ENCODE measurements at regions not wholly inside any gene's neighbourhood (a gene's known extent, or its start where the extent isn't known, plus 50 kb on each side); places are given as distances from the start of the nearest gene placed in this dataset.

DNA sequence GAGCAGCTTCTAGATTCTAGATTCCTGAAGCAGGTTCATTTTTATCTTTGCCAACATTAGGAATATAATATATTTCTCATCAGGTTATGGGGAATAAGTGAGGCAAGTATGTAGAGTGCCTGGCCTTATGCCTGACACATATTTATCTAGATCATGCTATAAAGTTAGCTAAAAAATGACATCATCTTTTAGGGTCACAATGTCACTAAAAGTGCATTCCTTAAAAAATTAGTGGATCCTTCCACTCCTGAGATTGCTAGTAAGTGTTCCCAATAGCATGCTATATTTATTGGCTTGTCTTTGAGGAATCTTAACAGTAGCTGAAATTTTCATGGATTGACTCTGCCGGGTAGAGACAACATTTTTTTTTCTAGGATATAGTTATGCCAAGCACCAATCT, 305.9 kb upstream of the TMCO5A start:
- TF ChIP-seq, protein P1, sequence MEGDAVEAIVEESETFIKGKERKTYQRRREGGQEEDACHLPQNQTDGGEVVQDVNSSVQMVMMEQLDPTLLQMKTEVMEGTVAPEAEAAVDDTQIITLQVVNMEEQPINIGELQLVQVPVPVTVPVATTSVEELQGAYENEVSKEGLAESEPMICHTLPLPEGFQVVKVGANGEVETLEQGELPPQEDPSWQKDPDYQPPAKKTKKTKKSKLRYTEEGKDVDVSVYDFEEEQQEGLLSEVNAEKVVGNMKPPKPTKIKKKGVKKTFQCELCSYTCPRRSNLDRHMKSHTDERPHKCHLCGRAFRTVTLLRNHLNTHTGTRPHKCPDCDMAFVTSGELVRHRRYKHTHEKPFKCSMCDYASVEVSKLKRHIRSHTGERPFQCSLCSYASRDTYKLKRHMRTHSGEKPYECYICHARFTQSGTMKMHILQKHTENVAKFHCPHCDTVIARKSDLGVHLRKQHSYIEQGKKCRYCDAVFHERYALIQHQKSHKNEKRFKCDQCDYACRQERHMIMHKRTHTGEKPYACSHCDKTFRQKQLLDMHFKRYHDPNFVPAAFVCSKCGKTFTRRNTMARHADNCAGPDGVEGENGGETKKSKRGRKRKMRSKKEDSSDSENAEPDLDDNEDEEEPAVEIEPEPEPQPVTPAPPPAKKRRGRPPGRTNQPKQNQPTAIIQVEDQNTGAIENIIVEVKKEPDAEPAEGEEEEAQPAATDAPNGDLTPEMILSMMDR (IDR thresholded peaks at IDR 0.05): no peak
- DNase-seq: no peak
- H3K4me3 ChIP-seq: no peak overlapping the region
- H3K27ac ChIP-seq: no peak overlapping the region
- no peaks in the 10 kb centered on the region for H3K27me3 ChIP-seq
- intact Hi-C loops (cut with DNase I): no loop called here
- no peak overlapping the region for H3K9ac ChIP-seq (ENCODE audit: low read depth in 2 of 2, low read length in 2 of 2)
- no peaks in the 10 kb centered on the region for H3K9me3 ChIP-seq
- H3K4me1 ChIP-seq: no peaks in the 10 kb centered on the region
- no peaks in the 10 kb centered on the region for H3K36me3 ChIP-seq

DNA sequence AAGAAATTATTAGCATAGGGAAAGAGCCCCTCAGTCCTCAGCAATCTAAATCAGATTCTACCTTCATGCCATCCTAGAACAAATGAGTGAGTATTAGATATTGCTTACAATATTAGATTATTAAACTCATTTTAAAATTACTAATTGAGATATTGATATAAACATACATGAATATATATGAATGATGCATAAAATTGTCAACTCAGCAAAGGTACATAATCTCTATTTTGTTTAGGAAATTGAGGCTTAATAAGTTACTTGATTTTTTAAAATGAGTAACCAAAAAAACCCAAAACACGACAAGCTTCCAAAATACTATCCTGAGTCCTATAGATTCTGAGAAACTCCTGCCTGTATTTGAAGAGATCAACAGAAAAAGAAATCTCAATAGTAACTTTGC, 297.7 kb upstream of the TMCO5A start:
- Histone ChIP-seq H3K9me3 (no peaks in the 10 kb centered on the region), H3K9ac (ENCODE audit: low read depth in 2 of 2, low read length in 2 of 2) (no peak overlapping the region), H3K4me1 (no peaks in the 10 kb centered on the region), H3K4me3 (no peak overlapping the region), H3K27me3 (no peaks in the 10 kb centered on the region), H3K36me3 (no peaks in the 10 kb centered on the region), H3K27ac (no peak overlapping the region)
- intact Hi-C loops (cut with DNase I): no loop called here
- TF ChIP-seq, protein P1 (IDR thresholded peaks at IDR 0.05): no peak
- no peak for DNase-seq

DNA sequence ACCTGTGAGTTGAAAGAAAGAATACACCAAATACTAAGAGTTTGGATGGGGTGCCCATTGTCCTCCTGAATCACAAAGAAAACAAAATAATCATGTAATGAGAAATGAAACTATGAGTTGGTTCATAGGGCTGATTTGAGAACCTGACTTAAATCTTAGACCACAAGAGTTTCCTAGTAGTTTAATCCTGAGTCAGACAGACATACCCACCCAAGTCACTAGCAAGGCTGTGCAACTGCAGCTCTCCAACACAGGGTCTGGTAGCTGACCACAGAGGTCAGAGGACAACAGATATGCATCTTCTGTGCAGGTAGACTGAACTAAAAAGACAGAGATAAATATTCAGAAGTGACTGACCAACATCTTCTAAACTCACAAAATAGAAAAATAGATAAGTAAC, 296.3 kb upstream of the TMCO5A start:
- TF ChIP-seq, protein P1 (IDR thresholded peaks at IDR 0.05): no peak
- no peak overlapping the region for H3K4me3 ChIP-seq
- no peaks in the 10 kb centered on the region for H3K9me3 ChIP-seq
- H3K27me3 ChIP-seq: no peaks in the 10 kb centered on the region
- no peak for DNase-seq
- intact Hi-C loops (cut with DNase I): no loop called here
- H3K36me3 ChIP-seq: no peaks in the 10 kb centered on the region
- H3K9ac ChIP-seq (ENCODE audit: low read depth in 2 of 2, low read length in 2 of 2): no peak overlapping the region
- H3K4me1 ChIP-seq: no peaks in the 10 kb centered on the region
- H3K27ac ChIP-seq: no peak overlapping the region

DNA sequence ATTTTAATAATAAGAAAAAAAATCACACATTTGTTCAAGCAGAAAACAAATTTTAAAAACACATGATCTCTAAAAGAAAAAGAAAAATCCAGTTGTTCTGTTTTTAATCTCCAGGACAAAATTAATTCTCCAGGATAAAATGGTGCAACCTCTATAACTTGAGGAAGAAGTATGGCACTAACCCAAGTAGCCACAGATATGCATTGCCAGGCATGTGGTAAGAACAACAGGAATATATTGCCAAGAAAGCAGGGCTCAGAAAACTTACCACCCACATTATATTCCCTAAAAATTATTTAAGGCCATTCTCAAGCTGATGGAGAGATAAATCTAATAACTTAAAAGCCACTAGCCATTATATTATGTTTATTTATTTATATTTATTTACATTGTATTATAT, 295.7 kb upstream of the TMCO5A start:
- H3K27ac ChIP-seq: no peak overlapping the region
- H3K27me3 ChIP-seq: no peaks in the 10 kb centered on the region
- no peak for DNase-seq
- H3K4me1 ChIP-seq: no peaks in the 10 kb centered on the region
- H3K36me3 ChIP-seq: no peaks in the 10 kb centered on the region
- TF ChIP-seq, protein P1 (IDR thresholded peaks at IDR 0.05): no peak
- no peak overlapping the region for H3K9ac ChIP-seq (ENCODE audit: low read depth in 2 of 2, low read length in 2 of 2)
- no peak overlapping the region for H3K4me3 ChIP-seq
- intact Hi-C loops (cut with DNase I): no loop called here
- H3K9me3 ChIP-seq: no peaks in the 10 kb centered on the region

DNA sequence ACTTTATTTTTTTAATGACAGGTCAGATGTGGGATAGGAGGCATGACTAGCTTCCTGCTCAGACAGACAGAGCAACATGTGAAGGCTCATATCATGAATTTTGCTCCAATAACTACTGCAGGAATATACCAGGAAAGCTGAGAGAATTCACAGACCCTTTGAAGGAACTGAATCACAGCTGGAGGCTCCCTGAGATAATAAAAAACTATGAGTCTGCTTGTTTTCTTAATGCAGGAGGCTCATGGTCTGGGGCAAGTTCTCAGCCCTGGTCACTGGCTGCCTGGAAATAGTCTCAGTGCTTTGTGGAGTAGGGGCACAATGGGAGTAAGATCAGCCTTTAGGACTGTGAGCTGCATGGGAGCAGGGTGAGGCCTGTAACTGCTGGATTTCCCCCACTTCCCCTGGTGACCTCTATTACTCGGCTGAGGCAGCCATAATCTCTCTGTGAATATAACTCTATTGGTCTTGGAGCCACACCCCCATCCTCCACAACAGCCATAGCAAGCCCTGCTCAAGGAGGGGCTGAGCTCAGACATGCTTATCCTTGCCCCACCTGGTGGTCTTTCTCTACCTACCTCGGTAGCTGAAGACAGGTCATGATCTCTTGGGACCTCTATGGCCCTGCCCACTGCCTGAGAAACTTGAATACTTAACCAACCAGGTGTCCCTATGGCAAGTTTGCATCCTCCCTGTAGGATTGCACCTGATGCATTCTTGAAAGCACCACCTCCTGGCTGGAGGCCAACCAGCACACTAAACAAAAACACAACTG, 281.6 kb upstream of the TMCO5A start:
- Histone ChIP-seq H3K4me3 (no peak overlapping the region), H3K4me1 (no peaks in the 10 kb centered on the region), H3K36me3 (no peaks in the 10 kb centered on the region), H3K9me3 (no peaks in the 10 kb centered on the region), H3K27ac (no peak overlapping the region), H3K27me3 (no peaks in the 10 kb centered on the region), H3K9ac (ENCODE audit: low read depth in 2 of 2, low read length in 2 of 2) (no peak overlapping the region)
- TF ChIP-seq, protein P1 (IDR thresholded peaks at IDR 0.05): no peak
- intact Hi-C loops (cut with DNase I): no loop called here
- DNase-seq: no peak
